Mesothelial cell of epicardium (in vitro differentiated cells): ENCODE measurements at regions not wholly inside any gene's neighbourhood (a gene's known extent, or its start where the extent isn't known, plus 50 kb on each side); places are given as distances from the start of the nearest gene placed in this dataset.

ENCODE experiments used
- DNase-seq, 2 experiments: peaks; one replicate each; pipeline ENCODE4 v3.0.0; 2021; ENCODE audit warnings: low spot score in 2 of 2; ENCODE audit not compliant: unreplicated experiment in 2 of 2
- H3K27ac Mint-ChIP-seq: 2 replicates; pipeline ENCODE4 v1.8.0; 2021; ENCODE audit warnings: mixed read lengths
- H3K27me3 Mint-ChIP-seq: 2 replicates; pipeline ENCODE4 v1.8.0; 2021; ENCODE audit warnings: low read depth, mixed read lengths
- H3K36me3 Mint-ChIP-seq: 2 replicates; pipeline ENCODE4 v1.8.0; 2021; ENCODE audit warnings: mixed read lengths
- H3K4me1 Mint-ChIP-seq: 2 replicates; pipeline ENCODE4 v1.8.0; 2021; ENCODE audit warnings: mixed read lengths
- H3K4me3 Mint-ChIP-seq: 2 replicates; pipeline ENCODE4 v1.8.0; 2021; ENCODE audit warnings: mild to moderate bottlenecking, moderate library complexity, mixed read lengths
- H3K9me3 Mint-ChIP-seq: 2 replicates; pipeline ENCODE4 v1.8.0; 2021; ENCODE audit warnings: mixed read lengths
- TF ChIP-seq, protein P1 (sequence below): fragments of 200-600 bp; sonication (generic); IDR thresholded peaks from one replicate; pipeline ENCODE4 v1.5.0; 2021; ENCODE audit warnings: antibody characterized with exemption; ENCODE audit not compliant: unreplicated experiment

DNA sequence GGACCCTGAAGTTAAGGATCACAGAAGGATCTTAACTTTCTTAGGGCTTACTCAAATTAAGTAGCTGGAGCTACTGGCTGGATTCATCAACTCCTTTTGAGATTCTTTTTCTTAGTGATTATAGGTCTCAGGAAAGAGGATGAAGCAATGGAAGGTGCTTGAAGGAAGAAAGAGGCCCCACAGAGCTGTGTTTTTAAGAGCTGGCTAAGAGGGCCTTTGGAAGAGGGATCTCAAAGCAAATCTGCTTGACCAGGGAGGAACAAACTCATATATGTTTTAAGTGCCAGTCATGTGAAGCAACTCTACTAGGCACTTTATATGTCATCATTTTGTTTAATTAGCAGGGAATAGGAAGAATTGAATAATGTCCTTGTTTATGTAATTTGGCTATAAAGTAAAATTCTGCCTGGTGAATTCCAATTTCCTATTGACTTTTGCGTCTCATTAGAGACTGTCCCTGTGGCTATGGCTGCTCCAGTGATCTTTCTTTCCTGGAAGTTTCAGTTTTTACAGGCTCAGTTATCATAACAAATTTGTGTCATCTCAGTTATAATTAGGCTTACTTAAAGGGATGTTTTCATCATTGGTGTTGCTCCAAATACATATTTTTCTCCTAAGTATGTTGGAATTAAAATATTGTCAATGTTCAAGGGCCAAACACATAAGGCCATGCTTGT, 222.8 kb upstream of the CITED2 start:
- H3K4me1 Mint-ChIP-seq = peaks cover 40% of the 10 kb centered on the region
- no peaks in the 10 kb centered on the region for H3K36me3 Mint-ChIP-seq
- H3K27ac Mint-ChIP-seq = peak overlapping the region; percentile 91
- no peak for DNase-seq
- H3K4me3 Mint-ChIP-seq = no peak overlapping the region
- TF ChIP-seq, protein P1, sequence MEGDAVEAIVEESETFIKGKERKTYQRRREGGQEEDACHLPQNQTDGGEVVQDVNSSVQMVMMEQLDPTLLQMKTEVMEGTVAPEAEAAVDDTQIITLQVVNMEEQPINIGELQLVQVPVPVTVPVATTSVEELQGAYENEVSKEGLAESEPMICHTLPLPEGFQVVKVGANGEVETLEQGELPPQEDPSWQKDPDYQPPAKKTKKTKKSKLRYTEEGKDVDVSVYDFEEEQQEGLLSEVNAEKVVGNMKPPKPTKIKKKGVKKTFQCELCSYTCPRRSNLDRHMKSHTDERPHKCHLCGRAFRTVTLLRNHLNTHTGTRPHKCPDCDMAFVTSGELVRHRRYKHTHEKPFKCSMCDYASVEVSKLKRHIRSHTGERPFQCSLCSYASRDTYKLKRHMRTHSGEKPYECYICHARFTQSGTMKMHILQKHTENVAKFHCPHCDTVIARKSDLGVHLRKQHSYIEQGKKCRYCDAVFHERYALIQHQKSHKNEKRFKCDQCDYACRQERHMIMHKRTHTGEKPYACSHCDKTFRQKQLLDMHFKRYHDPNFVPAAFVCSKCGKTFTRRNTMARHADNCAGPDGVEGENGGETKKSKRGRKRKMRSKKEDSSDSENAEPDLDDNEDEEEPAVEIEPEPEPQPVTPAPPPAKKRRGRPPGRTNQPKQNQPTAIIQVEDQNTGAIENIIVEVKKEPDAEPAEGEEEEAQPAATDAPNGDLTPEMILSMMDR = no peak
- H3K9me3 Mint-ChIP-seq = no peaks in the 10 kb centered on the region
- H3K27me3 Mint-ChIP-seq = no peaks in the 10 kb centered on the region

- Mint-ChIP-seq H3K27me3 (no peaks in the 10 kb centered on the region), H3K4me3 (no peak overlapping the region), H3K36me3 (no peaks in the 10 kb centered on the region), H3K4me1 (peaks cover 55% of the 10 kb centered on the region), H3K9me3 (no peaks in the 10 kb centered on the region), H3K27ac (no peak overlapping the region)
- TF ChIP-seq, protein P1 = no peak
- no peak for DNase-seq
Measured at GRCh38 chr6:139595183-139595582, 220.7 kb upstream of the CITED2 start.

DNA sequence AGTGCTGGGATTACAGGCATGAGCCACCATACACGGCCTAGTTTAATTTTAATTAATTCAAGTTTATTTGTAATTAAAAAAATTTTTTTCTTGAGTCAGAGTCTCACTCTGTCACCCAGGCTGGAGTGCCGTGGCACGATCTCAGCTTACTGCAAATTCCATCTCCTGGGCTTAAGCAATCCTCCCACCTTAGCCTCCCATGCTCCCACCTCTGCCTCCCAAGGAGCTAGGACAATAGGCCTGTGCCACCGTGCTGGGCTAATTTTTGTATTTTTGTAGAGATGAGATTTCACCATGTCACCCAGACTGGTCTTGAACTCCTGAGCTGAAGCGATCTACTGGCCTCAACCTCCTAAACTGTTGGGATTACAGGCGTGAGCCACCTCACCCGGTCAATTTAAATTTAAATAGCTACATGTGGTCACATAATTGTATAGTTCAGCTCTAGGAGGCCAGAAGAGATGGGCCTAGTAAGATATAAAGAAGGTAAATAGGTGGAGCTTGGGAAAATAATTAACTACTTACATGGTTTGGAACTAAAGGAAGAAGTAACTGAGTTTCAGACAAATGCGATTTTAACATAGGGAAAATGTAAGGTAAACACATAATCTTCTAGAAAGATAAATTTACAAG, 220.0 kb upstream of the CITED2 start:
- no peaks in the 10 kb centered on the region for H3K36me3 Mint-ChIP-seq
- TF ChIP-seq, protein P1 = no peak
- no peaks in the 10 kb centered on the region for H3K27me3 Mint-ChIP-seq
- H3K27ac Mint-ChIP-seq = peak overlapping the region; percentile 21
- no peak for DNase-seq
- no peaks in the 10 kb centered on the region for H3K9me3 Mint-ChIP-seq
- H3K4me3 Mint-ChIP-seq = no peak overlapping the region
- peaks cover 60% of the 10 kb centered on the region for H3K4me1 Mint-ChIP-seq

DNA sequence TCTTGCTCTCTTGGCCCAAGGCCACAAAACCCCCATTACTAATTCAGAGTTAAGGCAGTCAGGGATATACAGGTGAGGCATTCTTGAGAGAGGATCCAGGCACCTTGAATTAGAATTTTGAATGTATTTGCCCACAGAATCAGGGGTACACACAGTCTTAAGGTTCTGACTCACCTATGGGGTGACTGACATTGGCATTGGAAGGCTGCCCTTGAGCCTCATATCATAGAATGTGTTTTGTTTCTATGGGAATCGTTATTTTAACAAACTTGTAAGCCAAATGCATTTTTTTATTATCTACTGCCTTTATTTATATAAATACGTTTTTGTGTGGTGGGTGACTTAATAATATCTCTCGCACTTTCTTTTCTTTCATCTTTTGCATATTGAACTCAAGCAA, 218.6 kb upstream of the CITED2 start:
- DNase-seq = no peak
- Mint-ChIP-seq H3K4me1 (peaks cover 67% of the 10 kb centered on the region), H3K4me3 (no peak overlapping the region), H3K27me3 (no peaks in the 10 kb centered on the region), H3K9me3 (no peaks in the 10 kb centered on the region), H3K36me3 (no peaks in the 10 kb centered on the region), H3K27ac (no peak overlapping the region)
- TF ChIP-seq, protein P1 = no peak

GRCh38 chr6:139592011-139592410, 217.6 kb upstream of the CITED2 start:
- no peak overlapping the region for H3K4me3 Mint-ChIP-seq
- peaks cover 64% of the 10 kb centered on the region for H3K4me1 Mint-ChIP-seq
- no peak overlapping the region for H3K27ac Mint-ChIP-seq
- no peak for DNase-seq
- H3K36me3 Mint-ChIP-seq = no peaks in the 10 kb centered on the region
- H3K9me3 Mint-ChIP-seq = no peaks in the 10 kb centered on the region
- TF ChIP-seq, protein P1 = no peak
- no peaks in the 10 kb centered on the region for H3K27me3 Mint-ChIP-seq
